OCI-LY3 (cell line): ENCODE measurements at regions not wholly inside any gene's neighbourhood (a gene's known extent, or its start where the extent isn't known, plus 50 kb on each side); places are given as distances from the start of the nearest gene placed in this dataset.
"Not testable (repeated sequence)": the region's sequence is repeated elsewhere in the genome, so short reads cannot be mapped to it uniquely, and the experiment has no call there.

Experiments used
- EZH2phosphoT487 ChIP-seq: fragments of 200-600 bp; shearing (Covaris generic); IDR thresholded peaks from 2 replicates; pipeline ENCODE4 v1.6.1; 2018; ENCODE audit warnings: antibody characterized with exemption, mixed run types, low read depth
- TF ChIP-seq, protein P1 (sequence below): fragments of 200-600, 300-600 bp; sonication (generic); IDR thresholded peaks from 2 replicates; pipeline ENCODE4 v1.5.1; 2014; ENCODE audit warnings: antibody characterized with exemption, low read length, low read depth

DNA sequence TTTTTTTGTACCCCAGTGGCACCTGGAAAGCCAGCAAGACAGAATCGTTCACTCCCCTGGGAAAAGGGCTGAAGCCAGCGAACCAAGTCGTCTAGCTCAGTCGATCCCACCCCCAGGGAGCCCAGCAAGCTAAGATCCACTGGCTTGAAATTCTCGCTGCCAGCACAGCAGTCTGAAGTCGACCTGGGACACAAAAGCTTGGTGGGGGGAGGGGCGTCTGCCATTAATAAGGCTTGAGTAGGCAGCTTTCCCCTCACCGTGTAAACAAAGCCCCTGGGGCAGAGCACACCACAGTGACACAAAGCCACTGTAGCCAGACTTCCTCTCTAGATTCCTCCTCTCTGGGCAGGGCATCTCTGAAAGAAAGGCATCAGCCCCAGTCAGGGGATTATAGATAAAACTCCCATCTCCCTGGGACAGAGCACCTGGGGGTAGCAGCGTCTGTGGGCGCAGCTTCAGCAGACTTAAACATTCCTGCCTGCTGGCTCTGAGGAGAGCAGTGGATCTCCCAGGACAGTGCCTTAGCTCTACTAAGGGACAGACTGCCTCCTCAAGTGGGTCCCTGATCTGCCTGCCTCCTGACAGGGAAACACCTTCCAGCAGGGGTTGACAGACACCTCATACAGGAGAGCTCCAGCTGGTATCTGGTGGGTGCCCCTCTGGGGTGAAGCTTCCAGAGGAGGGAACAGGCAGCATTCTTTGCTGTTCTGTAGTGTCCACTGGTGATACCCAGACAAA, 97.4 kb downstream of the TBR1 start:
- TF ChIP-seq, protein P1, sequence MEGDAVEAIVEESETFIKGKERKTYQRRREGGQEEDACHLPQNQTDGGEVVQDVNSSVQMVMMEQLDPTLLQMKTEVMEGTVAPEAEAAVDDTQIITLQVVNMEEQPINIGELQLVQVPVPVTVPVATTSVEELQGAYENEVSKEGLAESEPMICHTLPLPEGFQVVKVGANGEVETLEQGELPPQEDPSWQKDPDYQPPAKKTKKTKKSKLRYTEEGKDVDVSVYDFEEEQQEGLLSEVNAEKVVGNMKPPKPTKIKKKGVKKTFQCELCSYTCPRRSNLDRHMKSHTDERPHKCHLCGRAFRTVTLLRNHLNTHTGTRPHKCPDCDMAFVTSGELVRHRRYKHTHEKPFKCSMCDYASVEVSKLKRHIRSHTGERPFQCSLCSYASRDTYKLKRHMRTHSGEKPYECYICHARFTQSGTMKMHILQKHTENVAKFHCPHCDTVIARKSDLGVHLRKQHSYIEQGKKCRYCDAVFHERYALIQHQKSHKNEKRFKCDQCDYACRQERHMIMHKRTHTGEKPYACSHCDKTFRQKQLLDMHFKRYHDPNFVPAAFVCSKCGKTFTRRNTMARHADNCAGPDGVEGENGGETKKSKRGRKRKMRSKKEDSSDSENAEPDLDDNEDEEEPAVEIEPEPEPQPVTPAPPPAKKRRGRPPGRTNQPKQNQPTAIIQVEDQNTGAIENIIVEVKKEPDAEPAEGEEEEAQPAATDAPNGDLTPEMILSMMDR, result not testable (repeated sequence)
- not testable (repeated sequence) for TF ChIP-seq EZH2phosphoT487
